ENCODE measurements at regions not wholly inside any gene's neighbourhood (a gene's known extent, or its start where the extent isn't known, plus 50 kb on each side); places are given as distances from the start of the nearest gene placed in this dataset.
"Not testable (repeated sequence)": the region's sequence is repeated elsewhere in the genome, so short reads cannot be mapped to it uniquely, and the experiment has no call there.

DNA sequence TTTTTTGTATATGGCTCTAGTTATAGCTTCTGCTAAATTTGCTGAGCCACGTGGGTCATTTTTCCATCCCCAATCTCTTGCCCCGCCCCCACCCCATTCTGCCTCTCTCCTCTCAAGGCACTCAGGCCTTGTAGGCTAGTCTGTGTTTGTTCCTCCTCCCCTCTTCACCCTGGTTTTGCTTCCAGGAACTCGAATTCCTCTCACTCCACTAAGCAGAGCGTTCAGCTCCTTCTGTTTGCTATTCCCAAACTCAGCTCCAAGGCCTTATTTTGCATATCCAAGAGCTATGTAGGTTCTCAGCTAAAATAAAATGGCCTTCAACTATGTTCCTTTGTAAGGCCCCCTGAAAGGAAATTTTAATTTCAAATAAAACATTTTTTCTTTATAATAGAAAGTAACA, 1293.7 kb downstream of the EPHA7 start:
- no peak for DNase-seq

DNA sequence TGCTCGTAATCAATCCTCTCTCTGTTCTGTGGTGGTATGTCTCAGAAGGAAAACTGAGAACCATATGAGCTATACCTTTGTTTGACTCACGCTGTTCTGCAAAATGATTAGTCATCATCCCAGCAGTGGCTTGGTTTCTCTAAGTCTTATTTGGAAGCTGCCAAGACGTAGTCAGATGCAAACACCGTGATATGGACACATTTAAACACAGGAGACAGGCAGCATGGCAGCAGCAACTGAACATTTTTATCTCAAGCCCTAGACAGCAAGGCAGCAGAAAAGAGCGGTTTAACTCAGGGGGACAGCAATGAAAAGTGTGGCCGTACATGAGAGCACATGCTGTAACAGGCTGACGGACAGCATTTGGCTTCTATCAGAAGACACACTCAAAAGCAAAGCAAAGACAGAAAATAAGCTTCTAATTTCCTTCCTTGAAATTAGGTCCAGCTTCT, 1295.1 kb downstream of the EPHA7 start:
- no peak for DNase-seq

DNA sequence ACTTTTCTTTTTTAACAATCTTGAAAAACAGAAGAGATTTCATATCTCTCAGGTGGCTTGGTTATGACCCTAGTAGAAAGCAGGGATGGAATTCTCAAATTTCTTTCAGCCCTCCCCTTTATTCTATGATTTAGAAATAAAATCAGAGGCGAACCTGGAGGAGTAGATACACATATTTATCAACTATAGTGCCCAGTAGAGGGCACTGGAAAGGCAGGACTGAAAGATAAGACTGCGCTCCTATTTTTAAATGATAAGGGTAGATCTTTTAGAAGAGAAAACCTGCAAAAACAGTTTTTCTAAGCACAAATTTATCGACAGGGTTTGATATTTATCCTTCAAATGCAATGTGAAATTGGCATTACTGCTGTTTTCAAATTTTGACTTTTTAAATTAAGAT, 1296.6 kb downstream of the EPHA7 start:
- no peak for DNase-seq

DNA sequence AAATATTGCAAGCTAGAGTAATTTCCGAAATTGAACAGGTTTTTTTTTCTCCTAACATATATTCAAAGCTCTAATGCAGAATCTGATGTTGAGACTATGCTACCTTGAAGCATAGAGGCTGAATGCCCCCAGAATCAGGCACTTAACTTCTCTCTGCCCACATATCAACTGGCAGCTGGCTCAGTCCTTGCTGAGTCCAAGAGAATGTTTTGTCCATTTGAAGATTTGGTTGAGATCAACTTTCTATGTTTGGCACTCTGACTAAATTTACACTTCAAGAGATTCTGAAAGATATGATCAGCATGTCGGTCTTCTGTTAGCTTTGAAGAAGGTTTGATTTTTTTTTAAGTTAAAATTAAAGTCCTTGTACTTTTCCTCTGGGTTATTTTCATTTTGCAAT, 1298.1 kb downstream of the EPHA7 start:
- DNase-seq = no peak

DNA sequence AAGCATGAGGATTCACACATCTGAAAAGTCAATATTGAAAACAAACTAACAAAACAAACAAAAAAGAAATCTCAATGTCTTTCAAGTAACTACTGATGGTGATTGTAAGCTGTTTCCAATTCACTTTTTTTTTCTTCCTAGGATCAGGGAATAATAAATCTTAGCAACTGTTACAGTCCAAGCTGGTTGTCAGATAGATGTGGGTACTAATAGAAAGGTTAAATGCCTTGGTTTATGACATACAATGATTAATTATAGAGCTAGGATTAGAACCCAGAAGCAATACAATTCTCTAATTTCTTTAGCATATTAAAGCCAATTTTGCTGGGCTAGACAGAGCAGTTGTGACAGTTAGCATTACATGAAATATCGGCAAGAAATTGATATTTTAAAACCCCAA, 1301.6 kb downstream of the EPHA7 start:
- no peak for DNase-seq

DNA sequence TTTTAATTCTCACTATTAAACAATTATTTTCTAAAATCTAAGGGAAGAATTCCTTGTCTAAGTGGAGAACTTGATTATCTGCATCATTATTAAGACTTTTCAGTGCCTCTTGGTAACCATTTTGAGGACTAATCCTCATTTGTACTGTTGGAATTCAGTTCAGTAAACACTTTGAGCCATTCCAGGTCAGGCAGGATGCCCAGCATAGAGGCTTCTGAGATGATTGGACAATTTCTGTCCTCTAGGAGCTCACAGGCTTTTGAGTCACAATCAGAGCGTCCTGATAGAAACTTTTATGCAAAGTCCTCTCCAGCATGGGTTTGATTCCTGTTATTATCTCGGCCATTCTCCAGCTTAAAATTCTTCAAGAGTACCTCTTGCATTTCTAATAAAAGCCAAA, 1304.6 kb downstream of the EPHA7 start:
- DNase-seq = no peak

DNA sequence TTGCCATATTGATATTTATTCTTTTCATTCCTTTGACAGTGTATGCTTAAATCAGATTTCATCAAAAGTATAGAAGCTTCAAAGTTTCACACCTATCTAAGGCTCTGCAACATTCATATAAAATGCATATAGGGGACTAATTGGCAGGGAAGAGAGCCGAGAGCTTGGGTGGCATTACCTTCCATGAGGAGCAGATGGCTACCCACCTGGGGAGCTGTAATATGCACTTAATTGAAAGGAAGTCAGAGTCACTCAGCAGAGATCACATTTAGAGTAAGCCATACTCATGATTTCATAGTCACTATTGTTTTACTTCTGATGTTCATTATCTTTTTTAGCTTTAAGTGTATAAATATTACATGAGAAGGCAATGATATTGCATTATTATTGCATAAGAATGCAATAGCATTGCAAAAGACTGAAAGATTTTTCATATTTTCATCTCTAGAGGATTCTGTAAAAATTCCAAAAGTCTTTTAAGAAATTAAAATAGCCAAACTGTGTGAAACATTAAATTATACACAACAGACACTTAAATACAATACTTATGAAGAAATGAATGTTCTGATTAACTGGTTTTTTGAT, 1305.2 kb downstream of the EPHA7 start:
- no peak for DNase-seq

DNA sequence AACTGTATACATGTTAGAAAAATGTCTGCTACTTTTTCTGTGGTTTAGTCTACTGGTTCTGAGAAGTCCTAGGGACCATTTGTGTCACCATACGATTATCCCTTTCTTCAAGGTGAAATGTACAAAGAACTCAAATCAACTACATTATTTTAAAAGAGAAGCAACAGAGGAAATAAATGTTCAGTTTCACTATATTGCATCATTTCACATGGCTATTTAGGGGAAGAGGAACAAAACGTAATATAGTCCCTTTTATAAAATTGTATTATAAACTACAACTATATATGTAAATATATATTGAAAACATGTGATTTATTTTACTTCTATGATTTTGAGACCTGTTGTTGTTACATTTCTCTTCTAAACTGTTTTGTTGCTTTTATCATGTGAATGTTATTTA, 1308.0 kb downstream of the EPHA7 start:
- DNase-seq = no peak

DNA sequence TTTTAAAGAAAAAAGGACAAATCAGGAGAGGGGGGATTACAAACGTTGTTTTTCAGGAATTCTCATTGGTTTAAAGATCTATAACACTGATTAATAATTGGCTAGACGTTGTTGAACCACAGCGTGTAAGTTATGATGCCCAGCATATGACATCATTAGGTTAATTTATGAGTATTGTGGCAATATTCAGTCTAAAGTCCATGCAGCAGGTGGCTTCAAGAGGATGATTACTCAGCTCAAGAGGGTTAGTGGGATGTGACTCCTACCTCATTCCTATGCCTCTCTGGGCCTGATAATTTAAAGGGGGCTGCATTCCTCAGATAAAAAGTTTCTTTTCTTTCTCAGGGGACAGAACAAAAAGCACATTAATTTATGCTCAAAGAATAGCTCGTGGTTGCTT, 1309.0 kb downstream of the EPHA7 start:
- DNase-seq = no peak

DNA sequence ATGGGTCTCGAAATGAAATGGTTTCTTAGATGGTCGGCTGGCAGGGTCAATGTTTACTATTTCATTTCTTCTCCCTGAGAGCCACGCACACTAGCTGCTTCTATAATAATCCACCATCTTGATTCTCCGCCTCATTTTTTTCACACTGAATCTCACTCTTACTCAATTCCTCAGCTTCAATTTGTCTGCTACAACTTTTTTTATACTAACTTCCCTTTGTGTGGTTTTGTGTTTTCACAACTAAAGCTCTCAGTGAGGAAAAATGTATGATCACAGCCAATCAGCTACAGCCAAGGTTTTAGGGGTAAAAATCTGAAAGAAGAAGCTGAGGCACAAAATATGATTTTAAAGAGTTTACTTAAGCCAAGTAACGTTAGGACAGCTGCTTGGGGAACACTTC, 1309.4 kb downstream of the EPHA7 start:
- DNase-seq = no peak

DNA sequence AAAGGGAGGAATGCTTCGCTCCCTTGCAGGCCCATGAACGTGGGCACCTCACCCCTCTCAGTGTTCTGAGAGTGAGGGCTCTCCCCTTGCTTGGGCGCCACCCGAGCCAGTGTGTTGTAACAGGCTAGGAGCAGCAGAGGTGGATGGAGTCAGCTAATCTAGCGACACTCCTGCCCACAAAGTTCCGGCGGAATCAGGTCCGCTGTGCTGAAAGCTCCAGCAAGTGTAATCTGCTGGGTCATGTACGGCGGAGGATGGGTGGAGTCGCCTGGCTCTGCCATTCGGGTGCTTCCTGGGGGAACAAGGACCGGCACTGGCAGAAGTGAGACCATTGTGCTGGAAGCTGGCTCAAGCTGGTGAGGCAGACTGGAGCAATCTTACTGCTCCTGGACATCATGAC, 1310.1 kb downstream of the EPHA7 start:
- DNase-seq = no peak

DNA sequence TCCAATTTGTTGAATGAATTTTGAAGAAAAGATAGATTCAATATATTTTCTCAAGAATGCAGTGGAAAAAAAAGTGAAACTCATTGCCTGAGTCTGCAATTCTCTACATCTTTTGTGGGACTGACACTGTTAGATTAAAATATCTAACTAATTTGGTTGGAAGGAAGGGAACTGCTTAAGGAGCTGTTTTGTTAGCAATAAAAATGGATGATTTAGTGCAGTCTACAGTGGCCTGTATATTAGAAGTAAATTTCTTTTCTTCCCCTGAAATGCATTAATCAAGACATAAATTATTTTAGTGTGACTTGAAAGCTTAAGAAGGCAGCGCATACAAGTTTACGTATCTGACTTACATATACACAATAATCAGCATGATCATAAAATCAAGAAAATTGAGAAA, 1332.6 kb downstream of the EPHA7 start:
- DNase-seq = no peak

DNA sequence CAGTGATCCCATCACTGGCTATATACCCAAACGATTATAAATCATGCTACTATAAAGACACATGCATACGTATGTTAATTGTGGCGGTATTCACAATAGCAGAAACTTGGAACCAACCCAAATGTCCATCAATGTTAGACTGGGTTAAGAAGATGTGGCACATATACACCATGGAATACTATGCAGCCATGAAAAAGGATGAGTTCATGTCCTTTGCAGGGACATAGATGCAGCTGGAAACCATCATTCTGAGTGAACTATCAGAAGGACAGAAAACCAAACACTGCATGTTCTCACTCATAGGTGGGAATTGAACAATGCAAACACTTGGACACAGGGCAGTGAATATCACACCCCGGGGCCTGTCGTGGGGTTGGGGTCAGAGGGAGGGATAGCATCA, 1335.4 kb downstream of the EPHA7 start:
- not testable (repeated sequence) for DNase-seq

DNA sequence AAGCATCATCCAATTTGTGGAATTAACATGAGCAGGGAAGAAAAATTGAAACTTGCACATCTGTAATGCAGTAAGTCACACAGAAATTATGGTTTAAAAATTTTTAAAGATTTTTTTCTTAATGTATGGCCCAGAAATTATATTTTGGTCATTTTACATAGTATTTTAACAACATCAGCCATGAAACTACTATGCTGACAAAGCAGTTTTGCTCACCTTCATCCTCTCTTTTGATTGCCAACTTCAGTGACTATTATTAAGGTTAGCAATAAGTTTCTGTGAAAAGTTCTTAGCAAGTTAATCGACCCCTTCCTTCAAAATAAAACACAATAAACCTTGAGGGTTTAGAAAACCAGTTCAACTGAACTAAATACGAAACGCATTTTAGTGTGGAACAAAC, 1347.0 kb downstream of the EPHA7 start:
- DNase-seq = no peak

DNA sequence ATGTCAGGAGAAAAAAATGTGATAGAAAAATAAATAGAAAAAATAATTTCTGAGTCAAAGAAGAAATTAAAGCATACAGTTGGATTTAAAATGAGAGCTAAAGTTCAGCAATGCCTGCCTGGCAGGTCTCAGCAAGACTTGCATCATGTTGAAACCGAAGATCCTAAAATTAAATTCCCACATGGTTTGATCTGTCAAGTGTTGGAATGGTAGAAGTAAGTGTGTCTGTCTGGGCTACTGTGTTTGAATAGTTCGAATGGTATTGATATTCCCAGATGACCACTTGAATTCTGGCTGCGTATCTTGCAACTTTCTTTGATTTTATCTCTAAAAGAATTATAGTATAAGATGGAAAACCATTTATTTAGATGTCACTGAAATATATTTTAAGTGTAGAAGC, 1349.6 kb downstream of the EPHA7 start:
- DNase-seq = no peak

DNA sequence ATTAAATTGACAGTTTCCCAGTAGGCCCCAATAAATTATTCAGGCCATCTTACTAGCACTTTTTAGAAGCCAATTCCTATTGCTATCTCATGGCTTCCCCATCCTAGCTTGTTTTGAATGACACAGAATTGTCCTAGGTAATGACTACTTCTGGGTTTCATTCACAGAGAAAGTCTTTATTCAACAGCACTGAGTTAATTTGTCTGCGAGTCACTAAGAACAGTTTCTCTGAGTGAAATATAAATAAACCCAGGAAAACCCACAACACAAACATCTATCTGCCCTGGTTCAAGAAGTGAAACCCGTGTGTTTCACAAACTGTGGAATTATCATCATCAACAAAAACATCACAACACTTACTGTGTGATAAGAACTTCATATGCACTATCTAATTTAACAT, 1366.8 kb downstream of the EPHA7 start:
- DNase-seq = no peak

DNA sequence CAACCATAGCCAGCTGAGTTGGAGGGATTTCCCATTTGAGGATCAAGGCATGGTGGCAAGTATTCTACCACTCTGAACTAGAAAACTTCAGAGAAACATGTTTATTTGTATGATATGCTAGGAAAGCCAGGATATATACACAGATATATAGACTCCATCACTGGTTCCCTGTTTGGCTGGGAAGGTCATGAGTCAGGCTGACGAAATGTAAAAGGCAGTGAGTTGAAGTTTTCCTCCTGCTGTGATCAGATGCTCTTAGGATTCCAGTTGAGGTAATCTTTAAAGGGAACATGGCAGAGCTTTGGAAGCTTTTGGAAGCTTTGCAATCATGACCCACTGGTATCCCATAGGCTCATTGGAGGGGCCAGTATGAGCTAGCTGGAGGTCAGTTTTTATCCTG, 1369.1 kb downstream of the EPHA7 start:
- DNase-seq = no peak

DNA sequence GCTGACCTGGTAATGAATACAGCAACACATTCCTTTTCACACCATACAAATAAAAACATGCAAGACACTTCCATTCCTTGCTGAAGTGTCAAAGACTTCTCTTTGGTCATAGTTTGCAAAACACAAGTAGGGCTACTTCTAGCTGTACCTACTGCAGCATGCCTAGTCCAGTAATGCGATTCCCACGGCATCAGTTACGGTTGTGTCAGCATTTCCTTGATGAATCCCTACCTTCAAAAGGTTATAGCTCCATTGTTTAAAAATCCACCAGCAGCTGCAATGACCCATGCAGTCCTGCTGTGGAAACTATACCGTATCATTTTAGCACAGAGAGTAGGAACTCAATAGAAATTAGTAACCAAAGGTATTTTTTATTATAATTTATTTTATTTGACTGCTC, 1371.5 kb downstream of the EPHA7 start:
- no peak for DNase-seq

DNA sequence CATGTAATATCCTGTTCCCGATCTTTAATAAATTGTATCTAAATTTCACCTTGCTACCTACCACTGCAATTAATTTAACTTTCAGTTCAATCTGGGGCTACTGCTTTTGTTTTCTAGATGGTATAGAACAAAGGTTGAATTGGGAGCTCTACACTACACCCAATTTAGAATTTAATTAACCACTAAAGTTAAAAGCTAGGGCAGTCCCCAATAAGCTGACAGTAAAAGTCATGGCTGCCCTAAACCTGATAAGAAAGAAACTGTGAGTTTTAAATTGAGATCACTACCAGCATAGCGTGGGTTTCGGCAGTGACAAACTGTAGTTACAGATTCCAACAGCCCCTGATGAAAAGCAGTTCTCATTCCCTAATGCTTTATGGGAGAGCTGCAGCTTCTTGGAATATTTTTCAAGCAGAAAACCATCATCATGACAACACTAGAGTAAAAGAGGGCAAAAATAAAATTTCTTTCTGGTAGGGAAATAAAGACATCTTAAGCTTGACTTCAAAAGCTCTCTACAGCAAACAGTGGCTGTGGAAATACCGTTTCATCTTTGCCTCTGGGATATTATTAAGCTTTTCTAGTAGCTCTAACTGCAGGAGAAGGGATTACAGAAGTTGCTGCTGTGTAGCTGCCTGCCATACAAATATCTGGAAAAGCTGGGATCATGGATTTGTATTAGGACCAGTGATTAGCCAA, 1372.1 kb downstream of the EPHA7 start:
- DNase-seq = no peak

DNA sequence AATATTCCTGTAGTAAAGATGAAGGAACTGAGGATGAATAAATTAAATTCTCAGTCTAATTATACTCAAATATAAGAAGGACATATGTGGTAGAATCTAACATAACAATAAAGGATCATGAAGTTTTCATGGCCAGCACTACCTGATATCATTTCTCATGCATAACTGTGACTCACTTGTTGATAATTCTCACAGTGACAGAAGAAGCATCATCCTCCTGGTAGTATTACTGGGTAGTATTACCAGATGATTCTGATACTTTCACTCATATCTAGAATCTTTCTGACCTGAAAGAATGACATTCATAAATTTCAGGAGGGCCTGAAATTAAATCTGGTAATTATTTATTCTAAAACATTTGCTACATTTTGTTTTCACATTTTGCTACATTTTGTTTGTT, 1375.0 kb downstream of the EPHA7 start:
- DNase-seq = no peak

DNA sequence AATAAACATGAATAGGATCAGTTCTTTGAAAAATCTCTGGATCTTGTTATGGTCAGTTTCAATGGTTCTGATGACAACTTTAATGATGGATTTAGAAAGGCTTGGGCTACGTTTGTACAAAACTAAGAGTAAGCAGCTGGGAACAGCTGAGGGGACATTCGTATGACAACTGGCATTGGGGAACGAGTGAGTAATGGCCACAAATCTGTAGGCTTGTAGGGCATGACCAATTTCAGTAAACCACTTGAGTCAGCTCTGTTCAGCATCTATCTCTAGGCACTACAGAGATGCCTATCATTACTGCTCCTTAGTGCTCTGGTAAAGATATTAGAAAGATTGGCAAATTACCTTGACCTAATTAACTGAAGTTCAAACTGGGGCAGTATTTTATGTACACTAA, 1375.6 kb downstream of the EPHA7 start:
- DNase-seq = no peak

DNA sequence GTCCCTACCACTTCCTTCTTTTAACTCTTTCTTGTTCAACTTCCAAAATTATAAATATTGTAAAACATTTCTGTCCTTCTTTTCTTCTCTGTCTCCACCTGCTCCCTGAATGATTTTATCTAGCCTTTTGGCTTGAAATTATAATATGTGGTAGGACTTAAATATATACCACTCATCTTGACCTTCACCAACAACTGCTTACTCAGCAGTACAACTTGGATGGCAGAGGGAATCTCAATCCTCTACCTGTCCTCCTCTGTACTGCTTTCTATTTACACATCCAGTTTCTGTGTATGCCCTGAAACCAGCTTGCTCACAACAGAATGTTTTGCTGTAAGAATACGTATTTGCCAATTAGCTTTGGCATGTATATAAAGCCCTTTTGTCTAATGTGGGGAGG, 1392.5 kb downstream of the EPHA7 start:
- DNase-seq = no peak

DNA sequence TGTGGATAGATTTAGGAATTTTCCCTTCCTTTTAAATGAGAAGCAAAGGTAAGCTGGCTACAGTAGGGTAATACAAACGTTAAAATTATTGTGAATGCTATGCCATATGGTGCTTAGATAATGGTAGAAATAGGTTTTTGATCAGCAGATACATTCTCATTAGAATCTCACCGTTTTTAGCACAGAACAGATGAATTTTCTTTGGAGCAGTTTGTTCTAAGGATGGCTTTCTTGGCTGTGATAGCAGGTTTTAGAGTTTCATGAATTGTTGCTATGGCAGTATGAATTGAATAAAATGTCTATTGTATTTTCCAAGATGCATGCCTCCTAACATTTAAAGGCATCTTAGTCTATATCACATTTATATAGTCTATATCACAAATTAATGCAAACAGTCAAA, 1394.5 kb downstream of the EPHA7 start:
- no peak for DNase-seq

DNA sequence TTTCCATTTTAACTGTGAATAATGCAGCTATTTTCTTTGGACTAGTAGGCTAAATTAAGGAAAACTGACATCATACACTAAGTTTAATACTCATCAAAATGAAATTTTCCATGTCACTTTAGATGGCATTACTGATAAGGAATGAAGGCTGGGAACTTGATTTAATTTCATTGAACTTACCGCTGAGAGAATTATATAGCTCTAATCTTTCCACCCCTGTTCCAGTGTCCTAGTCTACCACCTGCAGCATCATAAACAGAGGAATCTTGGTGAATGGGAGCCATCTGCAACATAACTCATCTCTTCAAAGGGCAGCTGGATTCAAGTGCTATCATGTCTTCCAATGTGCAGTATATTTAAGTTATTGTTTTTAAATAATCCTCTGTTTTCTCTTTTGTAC, 1395.2 kb downstream of the EPHA7 start:
- no peak for DNase-seq

DNA sequence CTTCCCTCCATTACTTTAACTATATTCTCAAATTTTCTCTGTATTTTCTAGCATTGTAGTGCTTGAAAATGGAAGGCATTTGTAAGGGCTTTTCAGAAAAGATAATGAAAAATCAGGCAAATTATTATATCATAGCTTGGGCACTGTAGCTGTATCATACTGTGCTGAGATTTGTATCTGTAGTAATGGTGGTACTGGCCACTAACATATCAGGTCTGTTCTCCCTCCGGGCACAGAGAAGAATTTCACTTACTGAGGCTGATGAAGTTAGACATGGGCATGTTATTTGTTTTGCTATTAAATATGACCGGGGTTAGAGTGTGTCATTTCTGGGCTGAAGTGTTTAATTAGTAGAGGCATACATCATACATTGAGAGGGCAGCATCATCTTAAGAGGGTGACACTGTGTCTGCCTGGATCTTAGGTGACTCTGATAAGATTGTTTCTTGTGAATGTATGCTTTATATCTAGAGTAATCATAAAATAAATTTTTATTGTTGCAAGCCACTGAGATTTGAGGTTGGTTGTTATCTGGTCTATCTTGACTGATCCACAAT, 1395.9 kb downstream of the EPHA7 start:
- DNase-seq = no peak

Measured in activated naive CD4-positive, alpha-beta T cell treated with anti-CD3 and anti-CD28 coated beads, Interleukin-2, amount 50 U/mL, for 16 hours (primary cell).